HG02759 (cell line): ENCODE measurements at regions not wholly inside any gene's neighbourhood (a gene's known extent, or its start where the extent isn't known, plus 50 kb on each side); places are given as distances from the start of the nearest gene placed in this dataset.

Experiments used
- ATAC-seq: cut with Tn5 transposase; IDR thresholded peaks from one replicate; pipeline ENCODE4 v1.9.1; 2021; ENCODE audit warnings: mild to moderate bottlenecking, moderate library complexity; ENCODE audit not compliant: unreplicated experiment

- ATAC-seq: no peak
Measured at GRCh38 chr12:92556637-92557421, 146.0 kb upstream of the PLEKHG7 start.

GRCh38 chr12:92556141-92556540 is 146.6 kb upstream of the PLEKHG7 start:
- ATAC-seq: peak; percentile 21

- no peak for ATAC-seq
Measured at GRCh38 chr12:92554158-92555073, 148.4 kb upstream of the PLEKHG7 start.

- no peak for ATAC-seq
Measured at GRCh38 chr12:92553389-92553788, 149.4 kb upstream of the PLEKHG7 start.

DNA sequence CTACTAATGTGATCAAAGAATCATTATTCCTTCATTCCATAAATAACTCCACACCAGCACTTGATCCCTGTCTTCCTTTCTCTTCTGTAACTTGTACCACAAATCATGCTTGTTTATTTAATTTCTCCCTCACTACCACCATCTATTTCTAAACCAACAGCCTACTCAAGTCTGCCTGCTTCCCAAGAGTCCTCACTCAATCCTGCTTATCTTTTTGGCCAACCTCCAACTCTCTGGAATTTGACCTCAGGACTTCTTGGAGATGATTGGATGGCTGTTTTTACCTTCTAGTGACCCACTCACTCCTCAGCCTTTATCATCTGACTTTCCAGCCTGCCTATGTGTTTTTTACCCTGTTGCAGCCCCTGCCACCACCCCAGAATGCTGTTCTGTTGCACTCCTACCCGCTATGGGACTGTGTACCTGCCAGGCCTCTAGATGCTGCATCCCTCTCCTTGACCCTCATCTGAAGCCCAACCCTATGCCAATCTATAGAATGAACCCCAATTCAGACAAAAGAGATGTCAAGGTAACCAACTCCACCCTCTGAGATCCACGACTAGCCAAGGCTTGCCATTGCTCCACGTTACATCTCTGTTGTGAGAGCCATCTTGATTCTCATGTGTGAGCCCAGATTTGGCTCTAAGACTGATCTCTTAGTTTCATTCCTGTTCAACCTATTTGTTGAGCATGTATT is 150.2 kb upstream of the PLEKHG7 start:
- ATAC-seq: no peak

DNA sequence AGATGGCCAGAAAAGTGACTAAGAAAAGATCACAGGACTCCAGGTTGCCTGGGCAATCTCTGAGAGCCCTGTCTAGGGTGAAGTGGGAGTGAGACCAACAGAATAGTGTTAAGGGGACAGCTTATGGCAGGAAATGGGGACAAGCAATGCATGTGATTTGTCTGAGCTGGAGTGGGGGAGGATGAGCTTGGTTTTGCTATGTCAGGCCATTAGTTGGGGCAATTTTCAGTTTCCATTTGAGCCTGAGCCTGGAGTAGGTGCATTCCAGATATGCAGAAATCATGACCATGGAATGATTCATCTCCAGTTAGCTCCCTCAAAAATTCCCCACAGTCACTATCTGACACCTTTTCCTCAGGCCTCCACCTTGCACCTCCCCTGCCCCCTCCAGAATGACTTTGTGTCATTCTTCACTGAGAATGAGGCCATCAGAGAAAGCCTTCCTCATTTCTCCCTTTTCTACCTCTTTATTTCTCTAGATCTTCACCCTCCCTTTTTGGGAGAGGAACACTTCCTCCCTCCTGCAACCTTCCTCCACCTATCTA is 150.9 kb upstream of the PLEKHG7 start:
- peak; percentile 75 for ATAC-seq

GRCh38 chr12:92551210-92551609 is 151.6 kb upstream of the PLEKHG7 start:
- no peak for ATAC-seq

DNA sequence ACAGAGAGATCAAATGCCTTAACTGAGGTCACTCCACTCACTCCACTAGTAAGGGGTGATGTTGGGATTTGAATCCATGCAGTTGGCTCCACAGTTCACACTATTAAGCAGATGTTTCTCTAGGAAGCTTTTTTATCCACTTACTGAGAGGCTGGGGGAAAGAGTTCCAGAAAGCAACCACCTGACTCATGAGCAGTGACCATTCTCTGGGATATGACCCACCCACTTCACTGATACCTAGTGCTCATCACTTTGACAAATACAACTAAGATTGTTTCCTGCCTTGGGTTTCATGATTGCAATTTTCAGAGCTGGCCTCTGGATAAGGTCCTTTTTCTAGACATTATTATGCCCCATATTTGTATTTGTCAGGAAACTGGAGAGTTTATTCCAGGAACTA is 152.1 kb upstream of the PLEKHG7 start:
- no peak for ATAC-seq

DNA sequence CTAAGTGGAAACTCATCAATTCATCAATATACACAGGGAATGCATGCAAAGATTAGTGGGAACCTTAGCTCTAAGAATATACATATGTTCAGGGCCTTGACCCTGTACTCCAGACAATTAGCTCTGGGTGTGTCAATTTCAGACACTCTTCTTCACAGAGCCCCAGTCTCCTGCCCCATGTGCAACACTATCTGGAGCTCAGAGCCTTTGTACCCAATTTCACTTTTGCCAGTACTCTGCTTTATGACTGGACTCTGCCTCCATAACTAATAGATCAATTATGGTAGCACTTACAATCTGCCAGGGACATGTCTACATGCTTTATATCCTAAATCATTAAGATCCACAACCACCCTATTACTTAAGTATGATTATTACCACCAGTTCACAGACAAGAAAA is 152.5 kb upstream of the PLEKHG7 start:
- ATAC-seq: no peak

DNA sequence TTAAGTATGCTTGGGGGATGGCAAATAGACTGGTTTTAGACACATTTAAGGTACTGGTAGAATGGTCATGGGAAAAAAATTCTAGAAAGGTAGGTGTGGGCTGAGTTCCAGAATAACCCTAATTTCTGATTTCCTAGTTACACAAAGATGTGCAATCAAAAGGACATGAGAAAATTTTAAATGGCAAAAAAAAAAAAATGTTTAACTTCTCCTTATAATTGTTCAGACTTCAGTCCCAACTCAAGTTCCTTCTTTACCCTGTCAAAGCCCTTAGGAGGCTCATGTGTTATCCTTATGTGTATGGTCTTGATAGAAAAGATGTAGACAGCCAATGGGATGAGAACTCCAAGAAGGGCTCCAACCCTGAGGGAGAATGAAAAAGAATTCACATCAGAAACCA is 153.3 kb upstream of the PLEKHG7 start:
- no peak for ATAC-seq

DNA sequence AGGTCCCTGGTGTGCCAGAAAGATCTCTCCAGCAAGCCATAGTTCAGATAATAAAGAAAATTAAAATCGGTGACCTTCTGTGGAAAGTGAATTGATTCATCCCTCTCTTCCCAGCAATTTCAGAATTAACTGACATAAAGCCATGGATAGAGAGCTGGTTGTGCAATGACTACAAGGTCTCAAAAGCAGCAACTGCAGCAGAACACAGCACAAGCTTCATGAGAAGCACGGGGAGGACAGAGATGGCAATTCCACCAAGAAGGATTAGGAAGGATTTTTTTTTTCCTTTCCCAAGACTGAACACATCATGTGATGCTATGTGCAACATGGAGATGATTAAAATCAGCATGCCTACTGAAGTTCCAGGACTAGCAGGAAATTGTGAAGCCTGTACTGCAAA is 154.9 kb upstream of the PLEKHG7 start:
- ATAC-seq: no peak

GRCh38 chr12:92547420-92547819 is 155.4 kb upstream of the PLEKHG7 start:
- ATAC-seq: peak; percentile 2

DNA sequence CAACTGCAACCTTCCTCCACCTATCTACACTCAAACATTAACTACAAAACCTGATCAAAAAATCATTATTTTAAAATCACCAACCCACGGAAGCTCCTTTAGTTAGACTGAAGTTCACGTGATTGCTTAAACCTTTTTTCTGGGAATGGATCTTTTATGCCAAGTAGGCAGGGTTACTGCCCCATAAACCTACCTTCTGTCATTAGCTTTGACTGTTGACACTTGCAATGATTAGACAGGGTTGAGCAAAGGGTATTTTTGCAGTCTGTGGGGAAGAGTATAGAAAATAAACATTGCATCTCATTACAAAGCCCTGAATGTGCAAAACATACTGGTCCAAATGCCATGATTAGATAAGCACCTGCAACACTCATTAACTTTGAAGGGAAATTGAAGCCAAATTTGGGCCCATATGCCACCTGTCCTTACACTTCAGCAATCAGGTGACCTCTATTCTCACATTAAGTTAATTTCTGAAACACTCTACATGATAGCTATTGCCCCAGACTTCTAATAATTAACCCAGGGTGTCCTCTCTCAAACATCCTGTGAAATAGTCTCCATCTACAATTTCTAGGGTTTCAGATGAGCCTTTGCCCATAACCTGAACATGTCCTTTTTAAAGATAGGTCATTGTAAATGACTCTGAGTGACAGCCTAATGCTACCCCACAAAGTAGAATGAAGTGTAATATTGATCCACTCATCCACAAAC is 156.0 kb upstream of the PLEKHG7 start:
- ATAC-seq: peak; percentile 73

DNA sequence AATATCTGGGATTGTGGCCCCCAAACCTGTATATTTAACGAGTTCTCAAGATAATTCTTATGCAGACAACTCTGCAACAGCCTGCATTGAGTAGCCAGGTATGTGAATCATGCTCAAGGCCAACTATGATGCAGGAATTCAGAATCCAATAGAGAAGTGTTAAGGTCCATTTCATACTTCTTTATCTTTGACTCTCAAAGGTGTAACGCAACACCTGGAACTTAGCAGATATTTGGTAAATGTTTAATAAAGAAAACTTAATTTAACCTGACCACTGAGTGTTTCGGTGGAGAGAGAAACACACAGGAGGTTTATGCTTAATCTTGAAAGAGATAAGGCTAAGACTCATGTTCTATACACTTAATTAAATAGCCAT is 156.5 kb upstream of the PLEKHG7 start:
- peak; percentile 21 for ATAC-seq

DNA sequence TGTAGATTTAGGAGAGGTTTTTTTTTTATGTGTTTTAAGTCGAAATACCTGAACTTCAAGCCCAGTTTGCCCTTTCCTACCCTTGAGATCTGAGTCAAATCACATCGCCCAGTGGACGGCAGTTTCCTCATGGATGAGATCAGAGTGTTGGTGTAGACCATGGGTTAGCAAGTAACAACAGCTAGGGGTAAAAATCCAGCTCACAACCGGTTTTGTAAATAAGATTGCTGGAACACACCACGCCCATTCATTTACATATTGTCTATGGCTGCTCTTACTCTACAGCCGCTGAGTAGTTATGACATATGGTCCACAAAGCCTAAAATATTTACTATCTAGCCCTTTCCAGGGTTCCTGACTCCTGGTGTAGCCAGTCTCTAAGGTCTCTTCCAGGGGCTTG is 158.5 kb upstream of the PLEKHG7 start:
- no peak for ATAC-seq

- no peak for ATAC-seq
Measured at GRCh38 chr12:92543840-92544239, 158.9 kb upstream of the PLEKHG7 start.

DNA sequence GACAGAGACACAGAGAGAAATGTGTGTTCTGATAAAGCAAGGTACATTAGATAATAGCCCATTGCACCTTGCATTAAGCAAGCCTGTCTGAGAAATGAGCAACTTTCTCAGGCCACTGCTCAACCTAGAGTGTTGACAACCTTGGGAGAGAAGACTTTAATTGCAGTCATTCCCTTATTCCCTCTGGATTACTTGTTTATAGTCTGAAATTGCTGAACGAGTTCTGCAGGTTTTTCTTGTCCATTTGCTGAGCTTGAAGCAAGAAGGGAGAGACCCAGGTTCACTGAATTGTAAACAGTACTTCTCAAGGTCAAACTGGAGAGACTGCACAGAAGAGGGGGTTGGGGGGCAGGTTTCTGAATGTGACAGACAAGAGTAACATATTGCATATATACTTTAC is 159.4 kb upstream of the PLEKHG7 start:
- no peak for ATAC-seq

DNA sequence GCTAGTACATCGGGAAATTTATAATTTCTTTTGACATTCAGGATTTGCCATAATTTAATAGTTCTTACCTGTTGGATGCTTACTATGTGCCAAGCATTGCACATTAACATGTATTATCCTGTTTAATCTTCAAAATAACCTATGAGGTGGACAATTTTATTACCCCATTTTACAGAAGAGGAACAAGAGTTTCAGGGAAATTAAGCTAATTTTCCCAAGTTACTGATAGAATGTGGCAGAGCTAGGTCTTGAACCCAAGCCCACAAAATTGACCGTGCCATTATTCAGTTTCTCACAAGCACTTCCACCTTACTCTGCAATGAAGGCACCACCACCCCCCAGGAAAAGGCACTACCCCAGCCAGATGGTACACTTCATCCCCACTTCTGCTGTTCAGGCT is 161.1 kb upstream of the PLEKHG7 start:
- no peak for ATAC-seq

GRCh38 chr12:92540782-92541423 is 161.9 kb upstream of the PLEKHG7 start:
- ATAC-seq: no peak
